Tibial artery (tissue), 4 donors: ENCODE measurements at regions not wholly inside any gene's neighbourhood (a gene's known extent, or its start where the extent isn't known, plus 50 kb on each side); places are given as distances from the start of the nearest gene placed in this dataset.

ENCODE experiments used
- DNase-seq, 2 donors: peaks; one replicate each; pipeline ENCODE4 v3.0.0-alpha.2; 2019
- H3K27ac ChIP-seq, 2 donors: fragments of 200-600 bp; sonication (generic) in 1 of 2; 1 replicate in 1 of 2; 2 replicates in 1 of 2; pipeline ENCODE4 v1.5.1; 2018 to 2019; ENCODE audit warnings: mild to moderate bottlenecking in 1 of 2
- H3K27me3 ChIP-seq, 2 donors: fragments of 200-600 bp; sonication (generic) in 1 of 2; one replicate each; pipeline versions ENCODE4 v1.5.1 to v1.6.0; 2016 to 2019
- H3K36me3 ChIP-seq, 3 donors: fragments of 200-600 bp; sonication (generic) in 2 of 3; one replicate each; pipeline ENCODE4 v1.5.1; 2016 to 2019; ENCODE audit warnings: mild to moderate bottlenecking in 2 of 3
- H3K4me1 ChIP-seq, 4 donors: fragments of 200-600 bp; sonication (generic) in 2 of 4; 1 replicate in 3 of 4; 2 replicates in 1 of 4; pipeline ENCODE4 v1.5.1; 2016 to 2019
- H3K4me3 ChIP-seq, 2 donors: fragments of 200-600 bp; sonication (generic) in 1 of 2; 1 replicate in 1 of 2; 2 replicates in 1 of 2; pipeline ENCODE4 v1.5.1; 2018 to 2019; ENCODE audit warnings: mild to moderate bottlenecking in 2 of 2
- H3K9me3 ChIP-seq, 3 donors: fragments of 200-600 bp; sonication (generic) in 1 of 3; one replicate each; pipeline ENCODE4 v1.5.1; 2016 to 2019
- CTCF ChIP-seq, 2 experiments: fragments of 200-600 bp in 1 of 2; fragments of 450-650 bp in 1 of 2; IDR thresholded peaks; one replicate each; pipeline ENCODE4 v1.5.1; 2017 to 2019; ENCODE audit warnings: antibody characterized with exemption in 2 of 2, mild to moderate bottlenecking in 1 of 2, moderate library complexity in 1 of 2
- intact Hi-C: fragments of 100-400 bp; cut with DNase I; formaldehyde crosslinking; loops from one replicate; pipeline ENCODE4 v1.15.0; 2023; ENCODE audit warnings: low total_unique reads

GRCh38 chr2:220880623-220881596 lies 691.2 kb downstream of the EPHA4 start:
- no peaks in the 10 kb centered on the region for H3K36me3 ChIP-seq
- intact Hi-C loops = no loop called here
- no peak overlapping the region for H3K4me3 ChIP-seq
- H3K27ac ChIP-seq = no peak overlapping the region
- no peak for TF ChIP-seq CTCF (IDR thresholded peaks at IDR 0.05)
- H3K4me1 ChIP-seq = no peaks in the 10 kb centered on the region
- H3K9me3 ChIP-seq = no peaks in the 10 kb centered on the region
- no peaks in the 10 kb centered on the region for H3K27me3 ChIP-seq
- no peak for DNase-seq

GRCh38 chr2:220882507-220882906 lies 689.6 kb downstream of the EPHA4 start:
- no peaks in the 10 kb centered on the region for H3K9me3 ChIP-seq
- no peaks in the 10 kb centered on the region for H3K27me3 ChIP-seq
- intact Hi-C loops = no loop called here
- no peak overlapping the region for H3K27ac ChIP-seq
- no peak overlapping the region for H3K4me3 ChIP-seq
- no peaks in the 10 kb centered on the region for H3K36me3 ChIP-seq
- H3K4me1 ChIP-seq = no peaks in the 10 kb centered on the region
- no peak for DNase-seq
- no peak for TF ChIP-seq CTCF (IDR thresholded peaks at IDR 0.05)

GRCh38 chr2:220885593-220885992 lies 686.5 kb downstream of the EPHA4 start:
- H3K4me3 ChIP-seq = no peak overlapping the region
- intact Hi-C loops = no loop called here

DNA sequence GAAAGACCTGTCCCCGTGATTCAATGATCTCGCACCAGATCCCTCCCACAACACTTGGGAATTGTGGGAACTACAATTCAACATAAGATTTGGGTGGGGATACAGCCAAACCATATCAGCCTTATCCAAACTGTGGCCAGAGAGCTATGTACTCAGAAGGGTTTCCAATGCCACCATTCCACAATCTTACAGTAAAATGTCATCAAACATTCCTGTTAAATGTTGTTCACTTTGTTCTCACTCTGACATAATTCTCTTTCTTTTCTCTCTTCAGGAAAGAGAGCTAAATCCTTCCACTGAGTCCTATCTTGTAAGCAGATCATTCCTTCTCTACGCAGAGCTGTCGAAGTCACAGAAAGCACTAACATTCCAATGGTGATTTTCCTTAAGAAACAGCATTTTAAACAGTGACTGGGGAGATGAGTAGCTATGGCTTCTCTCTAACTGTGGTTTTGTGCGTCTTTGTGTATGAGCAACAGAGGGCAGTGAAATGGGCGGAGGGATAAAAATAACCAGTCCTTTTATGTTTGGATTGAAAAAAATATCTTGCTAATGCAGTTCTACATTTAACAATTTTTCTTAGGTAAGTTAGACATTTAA lies 684.7 kb downstream of the EPHA4 start:
- Histone ChIP-seq H3K36me3 (no peaks in the 10 kb centered on the region), H3K27me3 (no peaks in the 10 kb centered on the region), H3K4me3 (no peak overlapping the region), H3K4me1 (no peaks in the 10 kb centered on the region), H3K9me3 (no peaks in the 10 kb centered on the region), H3K27ac (no peak overlapping the region)
- intact Hi-C loops = no loop called here
- DNase-seq = no peak
- no peak for TF ChIP-seq CTCF (IDR thresholded peaks at IDR 0.05)

More at GRCh38 chr2:220885593-220885992, 686.5 kb downstream of the EPHA4 start:
- DNase-seq = no peak
- no peak for TF ChIP-seq CTCF (IDR thresholded peaks at IDR 0.05)
- H3K4me1 ChIP-seq = no peaks in the 10 kb centered on the region
- no peaks in the 10 kb centered on the region for H3K27me3 ChIP-seq
- H3K36me3 ChIP-seq = no peaks in the 10 kb centered on the region
- no peak overlapping the region for H3K27ac ChIP-seq
- H3K9me3 ChIP-seq = no peaks in the 10 kb centered on the region

DNA sequence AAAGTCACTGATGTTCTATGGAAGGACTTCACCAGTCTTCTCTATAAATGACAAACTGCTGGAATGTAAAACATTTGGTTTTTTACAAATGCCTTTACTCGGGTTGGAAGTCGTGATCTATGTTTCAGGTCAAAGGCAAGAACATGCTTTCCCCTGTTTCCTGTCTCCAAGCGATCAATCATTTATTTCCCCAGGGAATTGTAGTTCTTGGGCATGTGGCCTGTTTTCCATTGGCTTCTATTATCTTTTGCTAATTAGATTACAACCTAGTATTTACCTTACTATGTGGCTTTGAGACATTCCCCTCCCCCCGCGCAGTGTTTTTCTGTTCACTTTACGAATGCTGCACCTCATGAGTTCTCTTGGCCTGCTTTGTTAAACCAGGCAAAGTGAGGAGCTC lies 684.2 kb downstream of the EPHA4 start:
- no peak for DNase-seq
- TF ChIP-seq CTCF (IDR thresholded peaks at IDR 0.05) = no peak
- Histone ChIP-seq H3K27me3 (no peaks in the 10 kb centered on the region), H3K9me3 (no peaks in the 10 kb centered on the region), H3K4me1 (no peaks in the 10 kb centered on the region), H3K4me3 (no peak overlapping the region), H3K36me3 (no peaks in the 10 kb centered on the region), H3K27ac (no peak overlapping the region)
- intact Hi-C loops = no loop called here
